Stimulated activated CD8-positive, alpha-beta memory T cell treated with anti-CD3 and anti-CD28 coated beads, Interleukin-12 subunit alpha, Interleukin-12 subunit beta, amount 100 ng/mL, for 24 hours (primary cell): ENCODE measurements at regions not wholly inside any gene's neighbourhood (a gene's known extent, or its start where the extent isn't known, plus 50 kb on each side); places are given as distances from the start of the nearest gene placed in this dataset.
"Not testable (repeated sequence)": the region's sequence is repeated elsewhere in the genome, so short reads cannot be mapped to it uniquely, and the experiment has no call there.

Source experiments
- DNase-seq: peaks from one replicate; pipeline ENCODE4 v3.0.0-alpha.2; 2020; ENCODE audit errors: extremely low read depth

DNA sequence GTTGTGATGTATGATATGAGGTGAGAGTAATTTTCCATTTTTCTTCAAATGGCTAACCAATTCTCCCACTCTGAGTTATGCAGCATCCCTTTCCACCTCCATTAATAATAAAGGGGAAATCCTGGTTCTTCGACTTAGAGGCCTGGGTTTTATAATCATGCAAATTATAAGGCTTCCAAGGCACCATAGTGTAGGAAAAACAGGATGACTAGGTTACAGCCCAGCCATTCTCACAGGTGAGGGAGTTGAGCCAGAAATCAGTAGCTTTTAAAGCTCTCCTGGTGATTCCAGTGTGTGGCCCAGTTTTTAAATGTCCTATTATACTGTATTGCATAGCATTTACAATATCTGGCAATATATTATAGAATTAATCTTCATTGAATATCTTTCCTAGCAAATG is 203.1 kb downstream of the ARHGEF9 start:
- DNase-seq, result no peak

DNA sequence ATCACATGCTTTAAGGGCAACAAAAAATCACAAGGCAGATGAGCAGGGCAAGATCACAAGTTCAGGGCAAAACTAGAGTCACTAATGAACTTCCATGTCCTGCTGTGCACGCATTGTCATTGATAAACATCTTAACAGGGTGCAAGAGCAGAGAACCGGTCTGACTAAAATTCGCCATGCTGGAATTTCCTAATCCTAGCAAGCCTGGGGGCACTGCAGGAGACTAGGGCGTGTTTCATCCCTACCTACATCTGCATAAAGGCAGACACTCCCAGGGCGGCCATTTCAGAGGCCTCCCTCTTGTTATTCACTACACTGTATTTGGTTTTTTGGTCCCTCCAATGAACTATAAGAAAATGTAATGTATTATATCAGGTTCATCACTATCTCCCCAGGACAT is 203.6 kb downstream of the ARHGEF9 start:
- no peak for DNase-seq

GRCh38 chrX:63576533-63576932 is 208.5 kb downstream of the ARHGEF9 start:
- DNase-seq, result no peak

DNA sequence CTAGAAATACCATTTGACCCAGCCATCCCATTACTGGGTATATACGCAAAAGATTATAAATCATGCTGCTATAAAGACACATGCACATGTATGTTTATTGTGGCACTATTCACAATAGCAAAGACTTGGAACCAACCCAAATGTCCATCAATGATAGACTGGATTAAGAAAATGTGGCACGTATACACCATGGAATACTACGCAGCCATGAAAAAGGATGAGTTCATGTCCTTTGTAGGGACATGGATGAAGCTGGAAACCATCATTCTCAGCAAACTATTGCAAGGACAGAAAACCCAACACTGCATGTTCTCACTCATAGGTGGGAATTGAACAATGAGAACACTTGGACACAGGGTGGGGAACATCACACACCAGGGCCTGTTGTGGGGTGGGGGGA is 209.3 kb downstream of the ARHGEF9 start:
- DNase-seq, result not testable (repeated sequence)

DNA sequence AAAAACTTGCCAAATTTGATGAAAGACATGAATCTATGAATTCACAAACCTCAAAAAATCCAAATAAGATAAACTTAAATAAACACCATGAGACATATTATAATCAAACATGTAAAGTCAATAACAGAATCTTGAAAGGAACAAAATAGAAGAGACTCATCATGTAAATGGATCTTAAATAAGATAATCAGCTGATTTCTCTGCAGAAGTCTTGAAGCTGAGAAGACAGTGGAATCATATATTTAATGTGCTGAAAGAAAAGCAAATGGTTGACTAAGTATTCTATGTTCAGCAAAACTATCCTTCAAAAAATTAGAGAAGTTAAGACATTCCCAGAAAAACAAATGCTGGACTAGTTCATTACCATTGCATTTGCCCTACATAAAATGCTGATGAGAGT is 215.7 kb upstream of the SPIN4 start:
- no peak for DNase-seq

- no peak for DNase-seq
Measured at GRCh38 chrX:63561425-63561824, 210.3 kb upstream of the SPIN4 start.

GRCh38 chrX:63560601-63561218 is 209.6 kb upstream of the SPIN4 start:
- DNase-seq, result peak; percentile 7

DNA sequence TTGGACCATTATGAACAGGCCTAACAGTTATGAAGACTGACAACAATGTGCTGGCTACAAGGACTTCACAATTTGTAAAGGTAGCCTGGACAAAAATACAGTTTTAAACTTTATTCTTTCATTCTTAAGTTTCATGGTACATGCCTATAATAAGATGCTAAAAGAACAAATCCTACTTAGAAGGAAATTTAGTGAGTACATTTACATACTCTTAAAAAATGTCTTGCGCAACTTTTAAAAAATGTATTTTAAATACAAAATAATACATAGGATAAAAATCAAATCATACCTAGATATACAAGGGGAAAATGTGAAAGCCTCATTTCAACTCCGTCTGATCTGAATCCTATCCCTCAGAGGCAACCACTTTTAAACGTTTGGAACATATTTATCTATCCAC is 200.7 kb upstream of the SPIN4 start:
- DNase-seq, result no peak

GRCh38 chrX:63530654-63531053 is 179.5 kb upstream of the SPIN4 start:
- DNase-seq, result no peak

- no peak for DNase-seq
Measured at GRCh38 chrX:63529961-63530360, 178.8 kb upstream of the SPIN4 start.

GRCh38 chrX:63526863-63527262 is 175.7 kb upstream of the SPIN4 start:
- DNase-seq, result no peak

DNA sequence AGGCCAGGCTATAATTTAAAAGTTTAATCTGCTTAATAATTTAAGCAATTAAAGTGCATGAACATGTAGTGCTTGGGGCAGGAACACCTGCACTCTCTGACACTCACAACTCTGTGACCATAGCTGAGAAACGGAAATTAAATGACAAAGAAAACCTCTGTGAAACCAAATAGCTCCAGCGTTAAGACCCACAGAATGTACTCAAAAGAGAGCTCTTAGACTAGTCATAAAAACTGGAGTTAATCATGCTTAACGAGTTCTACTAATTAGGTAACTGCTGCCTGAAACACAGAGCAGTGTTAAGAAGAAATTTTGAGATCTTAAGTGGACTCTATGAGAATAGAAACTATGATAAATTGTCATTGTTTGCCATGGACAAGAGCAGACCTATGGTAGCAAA is 174.4 kb upstream of the SPIN4 start:
- DNase-seq, result no peak

- not testable (repeated sequence) for DNase-seq
Measured at GRCh38 chrX:63519368-63519767, 168.2 kb upstream of the SPIN4 start.

DNA sequence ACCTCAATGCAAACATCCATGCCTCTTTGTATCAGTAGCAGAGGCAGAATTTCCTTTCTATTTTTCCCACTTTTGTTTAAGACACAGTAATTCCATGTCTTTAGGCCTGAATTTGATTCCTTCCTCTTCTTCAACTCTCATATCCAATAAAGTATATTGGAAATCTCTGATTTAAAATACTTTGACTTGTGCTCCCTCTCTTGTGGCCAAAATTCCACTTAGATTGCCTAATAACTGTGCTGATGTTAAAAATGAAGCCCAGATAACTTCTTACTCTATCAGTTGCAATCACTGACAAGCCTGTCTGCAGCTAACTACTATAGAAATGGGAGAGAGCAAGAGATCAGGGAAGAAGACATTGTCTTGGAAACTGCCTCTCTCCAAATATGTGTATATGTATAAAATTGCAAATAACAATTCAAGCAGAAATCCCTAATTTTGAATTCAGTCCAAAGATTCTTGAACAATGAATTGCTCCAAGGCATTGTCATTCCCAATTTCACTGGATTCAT is 163.5 kb upstream of the SPIN4 start:
- no peak for DNase-seq

DNA sequence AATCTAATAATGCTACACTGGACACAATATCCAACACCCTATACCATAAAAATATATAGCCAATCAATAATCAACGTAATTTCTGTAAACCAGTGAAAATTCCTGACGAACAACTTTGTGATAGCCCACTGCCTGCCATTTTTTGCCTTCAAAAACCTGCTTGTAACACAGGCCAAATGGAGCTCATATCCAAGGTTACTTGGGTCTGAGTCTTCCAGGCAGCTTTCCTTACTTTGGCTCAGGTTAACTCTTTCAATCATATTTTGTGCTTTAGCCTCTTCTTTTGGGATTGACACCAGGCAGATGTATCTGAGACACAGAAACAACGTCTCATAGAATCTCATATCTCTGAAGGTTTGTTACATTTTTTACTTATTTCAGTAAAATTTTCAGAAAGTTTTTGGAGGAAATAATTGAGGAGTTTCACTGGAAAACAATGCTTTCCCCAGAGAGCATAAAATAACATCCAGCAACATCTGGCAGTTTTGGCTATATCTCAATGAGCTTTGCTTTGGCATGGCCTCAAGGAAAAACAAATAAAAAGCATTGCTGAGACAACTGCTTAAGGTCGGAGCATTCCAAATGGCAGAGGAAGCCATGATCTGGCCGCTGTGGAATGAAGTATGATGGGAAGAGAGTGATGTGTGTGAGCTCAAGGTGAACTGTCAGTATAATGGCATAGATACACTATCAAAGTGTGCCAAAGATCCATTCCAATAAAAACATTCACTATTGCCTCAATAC is 162.9 kb upstream of the SPIN4 start:
- no peak for DNase-seq

- no peak for DNase-seq
Measured at GRCh38 chrX:63511361-63511760, 160.2 kb upstream of the SPIN4 start.

GRCh38 chrX:63508668-63509067 is 157.5 kb upstream of the SPIN4 start:
- DNase-seq, result no peak

DNA sequence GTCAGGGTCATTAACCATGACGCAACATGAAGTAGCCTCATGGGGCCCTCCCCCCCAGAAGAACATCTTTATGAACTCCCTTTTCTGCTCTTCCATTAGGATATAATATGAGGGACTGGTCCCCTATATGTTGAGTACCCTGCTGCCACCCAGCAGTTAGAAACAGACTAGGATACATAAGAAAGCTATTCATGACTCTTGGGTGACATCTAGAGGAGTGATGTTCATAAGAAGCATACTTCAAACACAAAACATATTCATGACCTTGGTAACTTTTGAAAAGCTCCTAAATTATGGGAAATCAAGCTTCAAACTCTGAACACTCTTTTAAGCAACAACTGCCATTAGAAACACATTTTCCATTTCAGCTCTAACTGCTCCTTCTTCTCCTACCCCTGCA is 155.2 kb upstream of the SPIN4 start:
- DNase-seq, result no peak

GRCh38 chrX:63503541-63503940 is 152.4 kb upstream of the SPIN4 start:
- no peak for DNase-seq

DNA sequence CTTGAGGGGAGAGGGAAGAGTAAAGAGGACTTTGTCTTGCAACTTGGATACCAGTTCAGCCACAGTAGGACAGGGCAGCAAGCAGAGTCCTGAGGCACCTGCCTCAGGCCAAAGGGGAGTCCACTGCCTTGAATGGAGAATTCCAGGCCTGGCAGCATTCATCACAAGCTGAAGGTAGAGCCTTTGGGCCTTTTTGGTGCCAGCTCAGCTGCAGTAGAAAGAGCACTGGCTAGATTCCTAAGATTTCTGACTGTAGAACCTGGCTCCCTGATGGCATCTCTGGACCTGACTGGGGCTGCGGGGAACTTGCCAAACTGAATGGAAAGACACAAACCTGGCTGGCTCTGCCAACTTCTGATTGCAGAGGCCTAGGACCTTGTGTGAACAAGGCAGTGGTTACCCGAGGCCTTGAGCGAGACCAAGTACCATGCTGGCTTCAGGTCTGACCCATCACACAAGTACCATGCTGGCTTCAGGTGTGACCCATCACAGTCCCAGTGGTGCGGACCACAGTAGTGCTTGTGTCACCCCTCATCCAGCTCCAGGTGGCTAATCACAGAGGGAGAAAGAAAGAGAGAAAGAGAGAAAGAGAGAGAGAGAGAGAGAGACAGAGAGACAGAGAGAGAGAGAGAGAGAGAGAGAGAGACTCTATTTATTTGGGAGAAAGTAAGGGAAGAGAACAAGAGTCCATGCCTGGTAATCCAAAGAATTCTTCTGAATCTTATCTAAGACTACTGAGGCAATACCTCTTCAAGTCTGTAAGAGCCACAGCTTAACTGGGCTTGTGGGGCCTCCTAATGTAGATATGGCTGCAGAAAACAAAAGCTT is 137.6 kb upstream of the SPIN4 start:
- no peak for DNase-seq

DNA sequence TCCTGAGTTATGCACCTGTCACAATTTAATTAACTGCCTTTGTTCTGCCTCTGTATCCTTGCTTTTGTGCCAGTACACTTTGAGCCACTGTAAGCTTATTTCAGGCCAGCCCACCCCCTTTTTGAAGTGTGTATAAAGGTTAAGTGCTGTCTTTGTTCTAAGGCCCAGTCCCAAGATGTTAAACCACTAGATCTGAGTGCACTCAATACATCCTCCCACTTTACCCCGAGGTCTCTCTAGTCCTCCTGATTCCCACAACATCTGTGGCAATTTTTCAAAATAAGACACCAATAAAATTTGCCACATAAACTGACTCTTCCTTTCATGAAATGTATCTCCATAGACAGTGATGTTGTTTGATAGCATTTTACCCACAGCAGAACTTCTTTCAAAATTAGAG is 124.1 kb upstream of the SPIN4 start:
- no peak for DNase-seq

- no peak for DNase-seq
Measured at GRCh38 chrX:63471004-63471403, 119.9 kb upstream of the SPIN4 start.

- no peak for DNase-seq
Measured at GRCh38 chrX:63470506-63470905, 119.4 kb upstream of the SPIN4 start.
